Left forelimb (tissue), 1 donor: ENCODE measurements at regions not wholly inside any gene's neighbourhood (a gene's known extent, or its start where the extent isn't known, plus 50 kb on each side); places are given as distances from the start of the nearest gene placed in this dataset.

Experiments used
- DNase-seq: peaks from one replicate; pipeline ENCODE4 v3.0.0-alpha.2; 2018; ENCODE audit warnings: low spot score

- DNase-seq = no peak
These were observed 933.7 kb upstream of the SLITRK5 start for GRCh38 chr13:86737334-86737932.

GRCh38 chr13:86741762-86742285, 929.3 kb upstream of the SLITRK5 start:
- no peak for DNase-seq

- no peak for DNase-seq
These were observed 913.8 kb upstream of the SLITRK5 start for GRCh38 chr13:86757236-86757978.

- DNase-seq = no peak
These were observed 913.1 kb upstream of the SLITRK5 start for GRCh38 chr13:86758116-86758515.

- DNase-seq = no peak
These were observed 910.6 kb upstream of the SLITRK5 start for GRCh38 chr13:86760620-86761019.

- no peak for DNase-seq
These were observed 905.7 kb upstream of the SLITRK5 start for GRCh38 chr13:86765462-86765861.

GRCh38 chr13:86788616-86789015, 882.6 kb upstream of the SLITRK5 start:
- DNase-seq = no peak

GRCh38 chr13:86792153-86792651, 879.0 kb upstream of the SLITRK5 start:
- no peak for DNase-seq

- DNase-seq = no peak
These were observed 875.3 kb upstream of the SLITRK5 start for GRCh38 chr13:86795858-86796257.

- DNase-seq = no peak
These were observed 860.8 kb upstream of the SLITRK5 start for GRCh38 chr13:86810361-86810760.

- no peak for DNase-seq
These were observed 858.0 kb upstream of the SLITRK5 start for GRCh38 chr13:86813198-86813597.

GRCh38 chr13:86825410-86825809, 845.8 kb upstream of the SLITRK5 start:
- DNase-seq = no peak

- no peak for DNase-seq
These were observed 844.9 kb upstream of the SLITRK5 start for GRCh38 chr13:86826232-86826631.

- DNase-seq = no peak
These were observed 841.1 kb upstream of the SLITRK5 start for GRCh38 chr13:86830046-86830445.

- no peak for DNase-seq
These were observed 840.1 kb upstream of the SLITRK5 start for GRCh38 chr13:86831084-86831483.

- DNase-seq = no peak
These were observed 832.6 kb upstream of the SLITRK5 start for GRCh38 chr13:86838411-86839120.

GRCh38 chr13:86839221-86839620, 832.0 kb upstream of the SLITRK5 start:
- DNase-seq = no peak

- no peak for DNase-seq
These were observed 830.6 kb upstream of the SLITRK5 start for GRCh38 chr13:86840250-86841191.

- no peak for DNase-seq
These were observed 829.9 kb upstream of the SLITRK5 start for GRCh38 chr13:86841264-86841663.

- no peak for DNase-seq
These were observed 824.7 kb upstream of the SLITRK5 start for GRCh38 chr13:86846501-86846900.

- no peak for DNase-seq
These were observed 822.5 kb upstream of the SLITRK5 start for GRCh38 chr13:86848716-86849115.

GRCh38 chr13:86856991-86857390, 814.2 kb upstream of the SLITRK5 start:
- DNase-seq = no peak
